HepG2 (cell line): ENCODE measurements at regions not wholly inside any gene's neighbourhood (a gene's known extent, or its start where the extent isn't known, plus 50 kb on each side); places are given as distances from the start of the nearest gene placed in this dataset.

Experiments used
- ATAC-seq: fragments of 200-7000 bp; cut with Tn5 transposase; 3 replicates; pipeline ENCODE4 v1.9.1; 2020; ENCODE audit warnings: mild to moderate bottlenecking, moderate library complexity
- BruUV-seq: library from RNA; stranded (reverse); fragments of 400-500 nt; replicated peaks from 2 replicates; lab custom pipeline; 2021; lab: Mats Ljungman, UMichigan
- CTCF ChIA-PET: fragments of 300-600 bp; formaldehyde crosslinking; extraction: SDS; loops from one replicate; lab custom pipeline; 2021; ENCODE audit warnings: low total read pairs, inconsistent platforms, low intra/inter-chr PET ratio; lab: Yijun Ruan, JAX
- POLR2A ChIA-PET: fragments of 350-600 bp; sonication (Branson Sonifier 250); formaldehyde crosslinking; loops from one replicate; lab custom pipeline; 2020; ENCODE audit warnings: antibody characterized with exemption, inconsistent platforms; lab: Yijun Ruan, JAX
- DNase-seq: peaks from one replicate; pipeline ENCODE4 v3.0.0-alpha.2; 2015; ENCODE audit warnings: low spot score
- FAIRE-seq: peaks from 3 replicates; lab custom pipeline; 2011; peaks lifted over from hg19 to GRCh38; lab: Jason Lieb, UNC
- H2AFZ ChIP-seq: one replicate; pipeline ENCODE4 v1.6.1; 2011; ENCODE audit warnings: low read length, inconsistent platforms
- H3K27ac ChIP-seq: fragments of 300-600 bp; 3 replicates; pipeline ENCODE4 v1.8.0; 2011; ENCODE audit warnings: mixed run types, mild to moderate bottlenecking, mixed read lengths, low read length, inconsistent platforms; ENCODE audit not compliant: insufficient read depth; ENCODE audit errors: extremely low read length
- H3K27me3 ChIP-seq, 2 experiments: fragments of 200-600 bp in 1 of 2; 2 replicates in 1 of 2; 3 replicates in 1 of 2; pipeline versions ENCODE4 v1.6.0 to v1.8.0; 2011; ENCODE audit warnings: low read length in 2 of 2, mild to moderate bottlenecking in 2 of 2, moderate library complexity in 2 of 2, inconsistent platforms in 1 of 2; ENCODE audit not compliant: insufficient read depth in 2 of 2, control insufficient read depth in 1 of 2
- H3K36me3 ChIP-seq, 2 experiments: fragments of 200-600 bp in 1 of 2; replicated peaks in 1 of 2; 2 replicates in 1 of 2; 3 replicates in 1 of 2; pipeline versions ENCODE4 v1.5.1 to v1.8.0; 2011; ENCODE audit warnings: low read length in 2 of 2, inconsistent platforms in 1 of 2; ENCODE audit not compliant: insufficient read depth in 2 of 2, control insufficient read depth in 1 of 2
- H3K4me1 ChIP-seq: 2 replicates; pipeline ENCODE4 v1.5.1; 2012; ENCODE audit warnings: low read length, inconsistent platforms; ENCODE audit not compliant: insufficient read depth
- H3K4me2 ChIP-seq: 2 replicates; pipeline ENCODE4 v1.6.0; 2011; ENCODE audit warnings: low read depth, low read length, inconsistent platforms
- H3K4me3 ChIP-seq, 3 experiments: fragments of 200-600 bp in 1 of 3; sonication (generic), shearing (Covaris generic) in 1 of 3; replicated peaks in 1 of 3; 2 replicates each; pipeline ENCODE4 v1.5.1; 2011 to 2016; ENCODE audit warnings: low read length in 3 of 3, inconsistent platforms in 2 of 3, low read depth in 2 of 3, mild to moderate bottlenecking in 2 of 3, control low read depth in 1 of 3, mixed read lengths in 1 of 3; ENCODE audit not compliant: insufficient read depth in 1 of 3
- H3K79me2 ChIP-seq: one replicate; pipeline ENCODE4 v1.6.1; 2011; ENCODE audit warnings: low read length, inconsistent platforms; ENCODE audit not compliant: insufficient read depth
- H3K9ac ChIP-seq: 2 replicates; pipeline ENCODE4 v1.6.0; 2011; ENCODE audit warnings: mild to moderate bottlenecking, low read depth, low read length, inconsistent platforms; ENCODE audit not compliant: insufficient read depth
- H3K9me3 ChIP-seq: 2 replicates; pipeline ENCODE4 v1.5.1; 2012; ENCODE audit warnings: mild to moderate bottlenecking, low read length
- H4K20me1 ChIP-seq: 2 replicates; pipeline ENCODE4 v1.6.0; 2011; ENCODE audit warnings: inconsistent platforms, mild to moderate bottlenecking, low read length, moderate library complexity; ENCODE audit not compliant: insufficient read depth
- ATRX ChIP-seq: sonication (generic); formaldehyde crosslinking; IDR thresholded peaks from 2 replicates; pipeline ENCODE4 v1.4.0; 2020; ENCODE audit warnings: missing genetic modification reagents, borderline replicate concordance
- CEBPB ChIP-seq: IDR thresholded peaks from 2 replicates; pipeline ENCODE4 v1.6.1; 2011; ENCODE audit warnings: low read depth, low read length, improper control_type of control experiment, borderline replicate concordance
- STAG1 ChIP-seq: sonication (generic); formaldehyde crosslinking; IDR thresholded peaks from 2 replicates; pipeline ENCODE4 v1.4.0; 2020; ENCODE audit warnings: missing genetic modification reagents
- TBL1XR1 ChIP-seq: fragments of 150-350 bp; IDR thresholded peaks from 2 replicates; pipeline ENCODE4 v1.6.1; 2014; ENCODE audit warnings: borderline replicate concordance, low read length; ENCODE audit not compliant: partially characterized antibody
- WGBS: methylation state at CpG from one replicate; pipeline ENCODE4 v1.1.6; 2017; ENCODE audit warnings: low lambda C conversion rate; 5-methylcytosine and 5-hydroxymethylcytosine counted together
- in situ Hi-C: cut with HindIII; loops from 2 replicates; pipeline ENCODE4 v1.10.0; 2017; ENCODE audit warnings: low pct_unique_long_range_greater_than_20kb; ENCODE audit not compliant: extremely low pct_ligation_motif_present
- intact Hi-C: fragments of 100-400 bp; cut with micrococcal nuclease; formaldehyde crosslinking; loops from one replicate; pipeline ENCODE4 v1.10.0; 2022; ENCODE audit not compliant: unreplicated experiment

DNA sequence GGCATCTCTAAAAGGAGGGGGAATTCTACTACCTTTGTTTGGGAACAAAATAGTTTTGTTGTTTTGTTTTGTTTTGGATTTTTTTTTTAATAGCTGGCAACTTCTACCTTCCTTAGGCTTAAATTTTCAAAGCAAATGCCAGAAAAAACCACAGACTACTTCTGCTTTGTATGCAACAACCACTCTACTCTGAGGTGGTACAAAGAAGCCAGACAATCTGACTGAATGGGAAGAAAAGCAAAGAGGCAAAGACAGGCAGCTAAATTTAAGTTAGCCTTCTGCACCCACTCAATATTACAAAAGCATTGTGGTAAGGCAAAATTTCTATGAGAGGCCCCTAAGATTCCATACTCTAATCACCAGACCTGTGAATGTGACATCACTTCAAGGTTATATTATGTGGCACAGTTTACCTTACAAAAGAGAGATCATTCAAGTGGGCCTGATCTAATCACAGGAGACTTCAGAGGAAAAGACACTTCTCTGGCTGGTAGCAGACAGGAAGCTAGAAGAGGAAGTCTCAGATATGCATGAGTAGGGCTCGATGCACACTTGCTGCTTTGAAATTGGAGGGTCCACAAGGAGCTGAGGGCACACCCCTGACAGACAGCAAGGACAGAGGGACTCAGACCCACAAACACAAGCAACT is 566.6 kb downstream of the RPS29 start:
- Histone ChIP-seq H4K20me1 (no peaks in the 10 kb centered on the region), H3K4me1 (no peaks in the 10 kb centered on the region), H3K27ac (no peak overlapping the region), H2AFZ (no peak overlapping the region), H3K79me2 (no peaks in the 10 kb centered on the region), H3K36me3 (no peaks in the 10 kb centered on the region), H3K9ac (no peak overlapping the region), H3K4me2 (no peak overlapping the region), H3K4me3 (no peak overlapping the region), H3K9me3 (peaks cover 15% of the 10 kb centered on the region), H3K27me3 (no peaks in the 10 kb centered on the region)
- in situ Hi-C loops, result no loop called here
- ChIA-PET CTCF (no interaction called here), POLR2A (no interaction called here)
- no TSS peak for BruUV-seq
- DNase-seq (no peak), ATAC-seq (no peak), FAIRE-seq (no peak)
- intact Hi-C loops, result no loop called here
- TF ChIP-seq ATRX (CRISPR knock-in tag), result no peak
- 0% methylated on average over 1 of the region's 1 CpG for WGBS

DNA sequence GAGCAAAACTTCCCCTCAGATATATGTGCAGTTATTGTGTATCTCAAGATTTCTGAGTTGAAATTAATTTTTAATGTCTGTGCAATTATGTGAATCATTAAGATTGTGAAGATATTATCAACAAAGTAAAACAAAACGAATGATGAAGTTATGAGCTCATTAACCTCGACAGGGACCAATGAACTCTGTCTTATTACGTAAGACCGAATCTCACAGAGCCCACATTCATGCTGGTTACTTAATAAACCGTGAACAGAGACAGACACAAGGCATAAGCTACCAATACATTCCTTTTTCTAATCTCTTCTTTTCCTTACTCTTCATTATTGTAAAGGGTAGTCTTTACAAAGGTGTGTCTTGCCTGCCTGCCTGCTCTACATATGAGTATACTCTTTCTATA is 568.7 kb downstream of the RPS29 start:
- no peak overlapping the region for H3K9ac ChIP-seq
- no peak overlapping the region for H2AFZ ChIP-seq
- DNase-seq (no peak), FAIRE-seq (no peak), ATAC-seq (no peak)
- H3K4me1 ChIP-seq, result no peaks in the 10 kb centered on the region
- no TSS peak for BruUV-seq
- H3K27me3 ChIP-seq, result no peaks in the 10 kb centered on the region
- in situ Hi-C loops, result no loop called here
- H3K4me3 ChIP-seq, result no peak overlapping the region
- H3K4me2 ChIP-seq, result no peak overlapping the region
- intact Hi-C loops, result no loop called here
- H3K79me2 ChIP-seq, result no peaks in the 10 kb centered on the region
- H3K36me3 ChIP-seq, result no peaks in the 10 kb centered on the region
- ChIA-PET POLR2A (no interaction called here), CTCF (no interaction called here)
- 2% methylated on average over 5 of the region's 5 CpGs for WGBS
- no peak overlapping the region for H3K27ac ChIP-seq
- TF ChIP-seq STAG1 (CRISPR knock-in tag) (no peak), CEBPB (peak; percentile 45; the same call in 1 of the 2 replicates), TBL1XR1 (no peak)
- peaks cover 9% of the 10 kb centered on the region; the same call in 1 of the 2 replicates for H3K9me3 ChIP-seq
- no peaks in the 10 kb centered on the region for H4K20me1 ChIP-seq
